Activated CD4-positive, alpha-beta T cell treated with anti-CD3 and anti-CD28 coated beads for 36 hours (primary cell): ENCODE measurements at regions not wholly inside any gene's neighbourhood (a gene's known extent, or its start where the extent isn't known, plus 50 kb on each side); places are given as distances from the start of the nearest gene placed in this dataset.

Source experiments
- ATAC-seq: fragments of 200-7000 bp; cut with Tn5 transposase; one replicate; pipeline ENCODE4 v1.10.0; 2021; ENCODE audit warnings: mild to moderate bottlenecking, moderate library complexity
- CTCF ChIA-PET: fragments of 350-600 bp; sonication (Branson Sonifier 250); formaldehyde crosslinking; loops from one replicate; lab custom pipeline; 2021; ENCODE audit warnings: antibody characterized with exemption; lab: Charles Lee
- POLR2A ChIA-PET: fragments of 350-600 bp; sonication (Branson Sonifier 250); formaldehyde crosslinking; loops from one replicate; lab custom pipeline; 2021; ENCODE audit warnings: antibody characterized with exemption, inconsistent platforms; lab: Charles Lee
- DNase-seq: peaks from one replicate; pipeline ENCODE4 v3.0.0-alpha.2; 2020
- H3K27ac Mint-ChIP-seq: one replicate; pipeline ENCODE4 v1.8.0; 2021; ENCODE audit warnings: mixed read lengths
- H3K27me3 Mint-ChIP-seq: one replicate; pipeline ENCODE4 v1.8.0; 2021; ENCODE audit warnings: mixed read lengths
- H3K36me3 Mint-ChIP-seq: one replicate; pipeline ENCODE4 v1.8.0; 2021; ENCODE audit warnings: low read depth, mixed read lengths
- H3K4me1 Mint-ChIP-seq: one replicate; pipeline ENCODE4 v1.8.0; 2021; ENCODE audit warnings: mixed read lengths
- H3K4me3 Mint-ChIP-seq: one replicate; pipeline ENCODE4 v1.8.0; 2021; ENCODE audit warnings: mild to moderate bottlenecking, moderate library complexity, mixed read lengths
- H3K9me3 Mint-ChIP-seq: one replicate; pipeline ENCODE4 v1.8.0; 2021; ENCODE audit warnings: low read depth, mixed read lengths
- intact Hi-C, 2 experiments: fragments of 100-400 bp; cut with DNase I in 1 of 2; cut with micrococcal nuclease in 1 of 2; formaldehyde crosslinking; loops; one replicate each; pipeline versions ENCODE4 v1.14.2 to v1.15.1; 2022 to 2024; cut with DNase I, micrococcal nuclease

DNA sequence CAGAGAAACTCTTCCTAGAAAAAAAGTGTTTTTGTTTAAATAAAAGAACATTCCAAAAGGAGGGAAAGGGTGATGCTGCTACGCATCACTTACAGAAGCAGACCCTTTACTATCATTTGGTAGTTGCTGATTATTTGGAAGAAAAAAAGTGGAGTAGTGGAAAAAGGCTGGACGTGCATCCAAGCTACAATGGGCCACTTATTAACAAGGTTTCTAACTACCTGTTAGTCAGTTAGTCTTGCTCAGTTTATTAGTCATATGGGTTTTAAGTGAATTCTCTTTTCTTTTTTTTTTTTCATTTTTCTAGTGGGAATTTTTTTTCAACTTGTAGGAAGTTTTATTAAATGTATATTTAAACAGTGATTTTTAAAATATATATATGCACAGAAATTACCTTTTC lies 866.0 kb downstream of the MCTP2 start:
- no peaks in the 10 kb centered on the region for H3K27me3 Mint-ChIP-seq
- peaks cover 2% of the 10 kb centered on the region for H3K9me3 Mint-ChIP-seq
- ChIA-PET POLR2A (no interaction called here), CTCF (no interaction called here)
- H3K36me3 Mint-ChIP-seq: no peaks in the 10 kb centered on the region
- DNase-seq (no peak), ATAC-seq (no peak)
- H3K4me3 Mint-ChIP-seq: no peak overlapping the region
- H3K27ac Mint-ChIP-seq: no peak overlapping the region
- H3K4me1 Mint-ChIP-seq: no peaks in the 10 kb centered on the region
- intact Hi-C loops: no loop called here

DNA sequence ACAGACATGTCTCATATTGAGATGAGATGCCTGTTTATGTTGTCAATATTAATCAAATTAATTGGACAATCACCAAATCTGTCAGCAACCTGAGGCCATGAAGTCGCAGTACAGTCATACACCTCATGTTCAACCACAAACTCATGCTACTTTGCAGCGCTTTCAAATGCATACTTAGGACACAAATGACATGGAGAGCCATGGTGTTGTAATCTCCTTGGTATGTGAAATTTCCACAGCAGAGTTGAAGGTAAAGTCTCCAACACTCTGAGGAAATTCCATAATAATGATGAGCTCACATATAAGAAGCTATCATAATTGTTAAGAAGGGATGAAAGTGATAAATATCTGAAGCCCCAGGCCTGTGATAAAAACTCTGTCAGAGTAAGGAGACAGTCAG lies 873.9 kb downstream of the MCTP2 start:
- no peak for ATAC-seq
- Mint-ChIP-seq H3K27ac (no peak overlapping the region), H3K36me3 (no peaks in the 10 kb centered on the region), H3K27me3 (no peaks in the 10 kb centered on the region), H3K9me3 (peaks cover 2% of the 10 kb centered on the region), H3K4me3 (no peak overlapping the region), H3K4me1 (no peaks in the 10 kb centered on the region)
- POLR2A ChIA-PET: no interaction called here
- intact Hi-C loops: no loop called here
- no peak for DNase-seq
- CTCF ChIA-PET: interaction anchor here (0.6 kb wide), 1 partner anchor 1692 kb away, joined by 3 read pairs; no protein-coding TSS in a partner anchor

- Mint-ChIP-seq H3K27me3 (no peaks in the 10 kb centered on the region), H3K4me1 (no peaks in the 10 kb centered on the region), H3K36me3 (no peaks in the 10 kb centered on the region), H3K9me3 (no peaks in the 10 kb centered on the region), H3K4me3 (no peak overlapping the region), H3K27ac (no peak overlapping the region)
- CTCF ChIA-PET: no interaction called here
- POLR2A ChIA-PET: no interaction called here
- ATAC-seq (no peak), DNase-seq (no peak)
- intact Hi-C loops: no loop called here
These were observed 875.4 kb downstream of the MCTP2 start for GRCh38 chr15:95106801-95107200.

DNA sequence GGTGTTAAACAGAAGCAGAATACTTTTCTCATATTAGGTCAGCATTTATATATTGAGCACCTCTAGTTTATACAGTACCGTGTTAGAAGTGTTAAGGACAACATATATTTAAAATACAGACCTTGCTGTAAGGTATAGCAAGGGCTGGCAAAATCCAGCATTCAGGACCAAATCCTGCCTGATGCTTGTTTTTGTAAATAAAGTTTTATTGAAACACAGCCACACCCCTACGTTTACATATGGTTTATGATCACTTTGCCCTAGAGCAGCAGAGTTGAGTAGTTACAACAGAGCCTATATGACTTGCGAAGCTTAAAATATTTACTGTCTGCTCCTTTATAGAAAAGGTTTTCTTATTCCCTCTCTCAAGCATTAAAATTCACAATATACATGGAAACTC lies 877.3 kb downstream of the MCTP2 start:
- DNase-seq (no peak), ATAC-seq (no peak)
- ChIA-PET POLR2A (no interaction called here), CTCF (no interaction called here)
- Mint-ChIP-seq H3K9me3 (no peaks in the 10 kb centered on the region), H3K27me3 (no peaks in the 10 kb centered on the region), H3K4me3 (no peak overlapping the region), H3K36me3 (no peaks in the 10 kb centered on the region), H3K4me1 (no peaks in the 10 kb centered on the region), H3K27ac (no peak overlapping the region)
- intact Hi-C loops: no loop called here

DNA sequence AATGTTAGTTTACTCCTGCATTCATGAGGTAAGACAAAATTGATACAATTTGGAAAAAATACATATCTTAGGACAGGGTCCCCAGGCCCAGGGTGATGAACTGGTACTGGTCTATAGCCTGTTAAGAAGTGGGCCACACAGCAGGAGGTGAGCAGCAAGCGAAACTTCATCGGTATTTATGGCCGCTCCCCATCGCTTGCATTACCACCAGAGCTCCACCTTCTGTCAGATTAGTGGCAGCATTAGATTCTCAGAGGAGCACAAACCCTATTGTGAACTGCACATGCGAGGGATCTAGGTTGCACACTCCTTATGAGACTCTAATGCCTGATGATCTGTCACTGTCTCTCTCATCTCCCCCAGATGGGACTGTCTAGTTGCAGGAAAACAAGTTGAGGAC lies 880.6 kb downstream of the MCTP2 start:
- ChIA-PET POLR2A (no interaction called here), CTCF (no interaction called here)
- Mint-ChIP-seq H3K9me3 (no peaks in the 10 kb centered on the region), H3K27ac (no peak overlapping the region), H3K36me3 (no peaks in the 10 kb centered on the region), H3K27me3 (no peaks in the 10 kb centered on the region), H3K4me1 (no peaks in the 10 kb centered on the region), H3K4me3 (no peak overlapping the region)
- intact Hi-C loops: no loop called here
- DNase-seq (no peak), ATAC-seq (no peak)

DNA sequence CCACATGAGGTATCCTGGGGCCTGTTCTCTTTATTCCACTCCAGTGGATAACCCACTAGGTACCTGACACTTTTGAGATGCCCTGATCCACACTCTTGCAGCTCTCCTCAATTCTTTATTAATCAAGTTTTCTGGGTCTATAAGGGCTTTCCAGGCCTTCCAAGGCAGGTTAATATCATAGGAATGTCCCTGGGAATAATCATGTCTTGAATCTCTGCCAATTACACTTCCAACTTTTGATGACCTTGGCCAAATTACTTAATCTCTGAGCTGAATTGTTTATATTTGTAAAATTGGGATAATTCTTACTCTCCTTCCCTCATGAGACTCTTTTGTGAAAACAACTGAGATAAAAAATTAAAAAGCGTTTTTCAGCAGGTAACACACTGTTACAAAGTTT lies 881.7 kb downstream of the MCTP2 start:
- intact Hi-C loops: no loop called here
- Mint-ChIP-seq H3K36me3 (no peaks in the 10 kb centered on the region), H3K4me3 (no peak overlapping the region), H3K27ac (no peak overlapping the region), H3K9me3 (no peaks in the 10 kb centered on the region), H3K4me1 (no peaks in the 10 kb centered on the region), H3K27me3 (no peaks in the 10 kb centered on the region)
- DNase-seq (no peak), ATAC-seq (no peak)
- ChIA-PET POLR2A (no interaction called here), CTCF (no interaction called here)

GRCh38 chr15:95119041-95119610 lies 887.8 kb downstream of the MCTP2 start:
- H3K27ac Mint-ChIP-seq: no peak overlapping the region
- POLR2A ChIA-PET: no interaction called here
- no peaks in the 10 kb centered on the region for H3K4me1 Mint-ChIP-seq
- CTCF ChIA-PET: no interaction called here
- H3K36me3 Mint-ChIP-seq: no peaks in the 10 kb centered on the region
- no peak for ATAC-seq
- no peak for DNase-seq
- intact Hi-C loops: no loop called here
- H3K27me3 Mint-ChIP-seq: no peaks in the 10 kb centered on the region
- H3K9me3 Mint-ChIP-seq: no peaks in the 10 kb centered on the region
- no peak overlapping the region for H3K4me3 Mint-ChIP-seq

DNA sequence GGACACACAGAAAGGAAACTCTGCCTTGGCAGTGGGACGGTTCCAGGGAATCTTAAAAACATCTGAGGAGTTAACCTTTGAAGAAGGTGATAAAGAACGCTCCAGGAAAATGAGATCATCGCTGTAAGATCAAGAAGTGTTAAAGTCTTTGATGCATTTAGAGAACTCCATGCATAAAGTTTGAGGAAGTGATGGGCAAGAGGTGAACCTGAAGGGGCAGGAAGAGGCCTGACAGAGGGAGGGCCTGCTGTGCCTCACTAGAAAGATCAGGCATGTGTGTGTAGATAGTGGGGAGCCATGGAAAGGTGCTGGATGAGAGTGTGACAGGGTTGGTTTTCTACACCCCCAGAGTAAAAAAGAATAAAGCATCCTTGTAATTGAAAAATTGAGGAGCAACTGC lies 889.2 kb downstream of the MCTP2 start:
- DNase-seq (no peak), ATAC-seq (no peak)
- no peaks in the 10 kb centered on the region for H3K36me3 Mint-ChIP-seq
- H3K9me3 Mint-ChIP-seq: no peaks in the 10 kb centered on the region
- no peak overlapping the region for H3K27ac Mint-ChIP-seq
- no peaks in the 10 kb centered on the region for H3K27me3 Mint-ChIP-seq
- intact Hi-C loops: no loop called here
- H3K4me3 Mint-ChIP-seq: no peak overlapping the region
- CTCF ChIA-PET: no interaction called here
- no peaks in the 10 kb centered on the region for H3K4me1 Mint-ChIP-seq
- POLR2A ChIA-PET: no interaction called here

DNA sequence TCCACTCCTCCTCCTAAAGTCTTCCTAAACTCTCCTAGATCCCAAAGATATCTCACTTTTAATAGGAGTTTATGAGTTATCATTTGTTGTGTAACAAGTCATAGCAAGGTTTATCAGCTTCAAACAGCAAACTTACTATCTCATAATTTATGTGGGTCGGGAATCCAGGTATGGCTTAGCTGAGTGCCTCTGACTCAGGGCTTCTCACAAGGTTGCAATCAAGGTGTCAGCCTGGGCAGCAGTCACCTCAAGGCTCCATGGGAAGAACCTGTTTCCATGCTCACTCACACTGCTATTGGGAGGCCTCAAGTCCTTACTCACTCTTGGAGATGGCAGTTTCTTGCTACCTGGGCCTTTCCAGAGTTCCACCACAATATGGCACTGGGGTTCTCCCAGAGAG lies 889.8 kb downstream of the MCTP2 start:
- ChIA-PET CTCF (no interaction called here), POLR2A (no interaction called here)
- no peak overlapping the region for H3K4me3 Mint-ChIP-seq
- intact Hi-C loops: no loop called here
- ATAC-seq: no peak
- H3K27ac Mint-ChIP-seq: no peak overlapping the region
- H3K4me1 Mint-ChIP-seq: no peaks in the 10 kb centered on the region
- no peaks in the 10 kb centered on the region for H3K9me3 Mint-ChIP-seq
- H3K27me3 Mint-ChIP-seq: no peaks in the 10 kb centered on the region
- DNase-seq: no peak
- no peaks in the 10 kb centered on the region for H3K36me3 Mint-ChIP-seq

GRCh38 chr15:95125803-95126202 lies 894.4 kb downstream of the MCTP2 start:
- POLR2A ChIA-PET: no interaction called here
- CTCF ChIA-PET: no interaction called here
- ATAC-seq: no peak
- no peak overlapping the region for H3K27ac Mint-ChIP-seq
- DNase-seq: no peak
- no peaks in the 10 kb centered on the region for H3K36me3 Mint-ChIP-seq
- H3K4me1 Mint-ChIP-seq: no peaks in the 10 kb centered on the region
- intact Hi-C loops: no loop called here
- H3K9me3 Mint-ChIP-seq: no peaks in the 10 kb centered on the region
- H3K4me3 Mint-ChIP-seq: no peak overlapping the region
- H3K27me3 Mint-ChIP-seq: peaks cover 5% of the 10 kb centered on the region

GRCh38 chr15:95127356-95127755 lies 896.0 kb downstream of the MCTP2 start:
- POLR2A ChIA-PET: no interaction called here
- ATAC-seq (no peak), DNase-seq (no peak)
- H3K4me3 Mint-ChIP-seq: no peak overlapping the region
- CTCF ChIA-PET: no interaction called here
- H3K4me1 Mint-ChIP-seq: no peaks in the 10 kb centered on the region
- no peaks in the 10 kb centered on the region for H3K9me3 Mint-ChIP-seq
- no peak overlapping the region for H3K27ac Mint-ChIP-seq
- intact Hi-C loops: no loop called here
- H3K36me3 Mint-ChIP-seq: no peaks in the 10 kb centered on the region
- H3K27me3 Mint-ChIP-seq: peaks cover 5% of the 10 kb centered on the region

DNA sequence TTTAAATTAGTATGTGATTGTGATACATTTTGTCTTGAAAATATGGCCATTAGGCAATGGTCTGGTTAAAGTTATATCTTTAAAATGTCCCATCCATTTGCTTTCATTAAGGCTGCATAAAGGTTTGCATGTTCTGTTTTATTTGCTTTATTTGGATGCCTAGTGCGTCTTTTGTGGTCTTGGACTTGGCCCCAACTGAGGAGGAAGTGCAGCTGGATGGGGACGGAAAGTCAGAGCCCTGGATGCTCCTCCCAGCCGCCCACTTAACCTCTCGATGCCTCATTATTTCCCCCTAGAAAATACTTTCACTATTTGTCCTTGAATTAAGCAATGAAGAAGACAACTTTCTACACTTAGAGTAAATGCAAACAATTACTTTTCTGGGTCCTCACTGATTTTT lies 898.2 kb downstream of the MCTP2 start:
- H3K9me3 Mint-ChIP-seq: no peaks in the 10 kb centered on the region

DNA sequence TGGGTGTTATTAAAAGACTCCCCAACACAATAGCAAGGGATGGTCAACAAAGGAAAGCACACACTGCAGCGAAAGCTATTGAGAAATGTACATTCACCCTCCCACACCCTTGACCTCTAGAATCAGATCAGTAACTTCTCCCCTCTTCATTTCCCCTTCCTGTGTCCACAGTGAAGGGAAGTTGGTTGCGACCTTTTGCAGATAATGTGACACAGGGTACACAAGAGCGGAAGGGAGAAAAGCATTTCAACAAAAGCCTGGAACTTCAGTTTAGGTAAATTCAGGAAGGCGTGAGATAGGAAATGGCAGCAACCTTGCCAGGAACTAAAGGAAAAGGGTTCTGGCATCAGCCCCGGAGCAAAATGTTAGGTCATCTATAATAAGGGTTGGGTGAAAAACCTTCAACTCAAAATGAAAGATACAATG lies 899.8 kb downstream of the MCTP2 start:
- H3K4me1 Mint-ChIP-seq: no peaks in the 10 kb centered on the region
- DNase-seq: no peak

More for the DNA sequence above, 898.2 kb downstream of the MCTP2 start:
- Mint-ChIP-seq H3K4me1 (no peaks in the 10 kb centered on the region), H3K27me3 (peaks cover 5% of the 10 kb centered on the region), H3K4me3 (no peak overlapping the region), H3K36me3 (no peaks in the 10 kb centered on the region), H3K27ac (no peak overlapping the region)
- DNase-seq (no peak), ATAC-seq (no peak)
- intact Hi-C loops: no loop called here
- ChIA-PET POLR2A (no interaction called here), CTCF (no interaction called here)

More for the DNA sequence above, 899.8 kb downstream of the MCTP2 start:
- Mint-ChIP-seq H3K27ac (no peak overlapping the region), H3K4me3 (no peak overlapping the region), H3K36me3 (no peaks in the 10 kb centered on the region), H3K9me3 (no peaks in the 10 kb centered on the region), H3K27me3 (peaks cover 5% of the 10 kb centered on the region)
- POLR2A ChIA-PET: no interaction called here
- intact Hi-C loops: no loop called here
- no peak for ATAC-seq
- CTCF ChIA-PET: no interaction called here
